HCT116 (cell line): ENCODE measurements at regions not wholly inside any gene's neighbourhood (a gene's known extent, or its start where the extent isn't known, plus 50 kb on each side); places are given as distances from the start of the nearest gene placed in this dataset.

Source experiments
- ATAC-seq: fragments of 200-7000 bp; cut with Tn5 transposase; 2 replicates; pipeline ENCODE4 v1.9.1; 2020; ENCODE audit warnings: mild to moderate bottlenecking, moderate library complexity
- BruUV-seq: library from RNA; stranded (reverse); fragments of 400-500 nt; replicated peaks from 2 replicates; lab custom pipeline; 2021; lab: Mats Ljungman, UMichigan
- CTCF ChIA-PET: fragments of 300-600 bp; sonication (Branson Sonifier 250); formaldehyde crosslinking; loops from one replicate; lab custom pipeline; 2021; ENCODE audit warnings: antibody characterized with exemption; lab: Charles Lee
- POLR2A ChIA-PET: fragments of 300-600, 350-600 bp; sonication (Branson Sonifier 250); formaldehyde crosslinking; loops from one replicate; lab custom pipeline; 2021; ENCODE audit warnings: antibody characterized with exemption; lab: Charles Lee
- RAD21 ChIA-PET, 2 experiments: fragments of 300-600 bp; sonication (Branson Sonifier 250); formaldehyde crosslinking; loops; one replicate each; lab custom pipeline; 2023; ENCODE audit warnings: low total read pairs in 2 of 2; ENCODE audit not compliant: uncharacterized antibody in 2 of 2, unreplicated experiment in 2 of 2, low non-redundant PET in 1 of 2; lab: Charles Lee
- DNase-seq: peaks from one replicate; pipeline ENCODE4 v3.0.0-alpha.2; 2010; ENCODE audit warnings: low read depth, low spot score
- H2AFZ ChIP-seq: fragments of 200-600 bp; shearing (Covaris generic), sonication (generic); 2 replicates; pipeline ENCODE4 v1.6.1; 2017; ENCODE audit warnings: low read depth, mixed run types, mixed read lengths, antibody characterized with exemption, low read length; ENCODE audit not compliant: poor library complexity, severe bottlenecking
- H3K27ac ChIP-seq: 2 replicates; pipeline ENCODE4 v1.5.1; 2012; ENCODE audit warnings: low read depth, low read length
- H3K27me3 ChIP-seq: fragments of 200-600 bp; sonication (generic); 2 replicates; pipeline ENCODE4 v1.6.1; 2016; ENCODE audit warnings: mixed run types, low read length, mixed read lengths; ENCODE audit not compliant: insufficient read depth
- H3K36me3 ChIP-seq, 2 experiments: fragments of 200-500 bp in 1 of 2; fragments of 200-600 bp in 1 of 2; sonication (Bioruptor generic) in 1 of 2; sonication (generic) in 1 of 2; 2 replicates each; pipeline versions ENCODE4 v1.5.1 to v1.6.1; 2014 to 2016; ENCODE audit warnings: low read length in 2 of 2, inconsistent platforms in 1 of 2, mixed read lengths in 1 of 2, mixed run types in 1 of 2; ENCODE audit not compliant: insufficient read depth in 2 of 2, control insufficient read depth in 1 of 2
- H3K4me1 ChIP-seq, 2 experiments: fragments of 200-600 bp in 1 of 2; sonication (generic) in 1 of 2; 2 replicates each; pipeline versions ENCODE4 v1.5.1 to v1.6.1; 2012 to 2017; ENCODE audit warnings: low read length in 2 of 2, inconsistent platforms in 1 of 2, mild to moderate bottlenecking in 1 of 2, mixed read lengths in 1 of 2, mixed run types in 1 of 2, moderate library complexity in 1 of 2; ENCODE audit not compliant: insufficient read depth in 2 of 2, control insufficient read depth in 1 of 2
- H3K4me2 ChIP-seq: fragments of 200-600 bp; sonication (generic); 2 replicates; pipeline ENCODE4 v1.6.1; 2017; ENCODE audit warnings: mixed run types, low read length, mixed read lengths
- H3K4me3 ChIP-seq, 2 experiments: fragments of 200-600 bp in 1 of 2; sonication (generic) in 1 of 2; replicated peaks in 1 of 2; 2 replicates each; pipeline ENCODE4 v1.5.1; 2011 to 2016; ENCODE audit warnings: low read length in 2 of 2, control low read depth in 1 of 2, low read depth in 1 of 2, mild to moderate bottlenecking in 1 of 2, mixed read lengths in 1 of 2, mixed run types in 1 of 2
- H3K79me2 ChIP-seq: fragments of 200-600 bp; sonication (generic); 2 replicates; pipeline ENCODE4 v1.6.1; 2017; ENCODE audit warnings: mild to moderate bottlenecking, mixed run types, low read length, moderate library complexity, mixed read lengths; ENCODE audit not compliant: insufficient read depth
- H3K9ac ChIP-seq: fragments of 200-600 bp; sonication (generic); 2 replicates; pipeline ENCODE4 v1.6.1; 2016; ENCODE audit warnings: low read length, mixed read lengths
- H3K9me2 ChIP-seq: fragments of 200-600 bp; sonication (generic), shearing (Covaris generic); 2 replicates; pipeline ENCODE4 v1.6.1; 2017; ENCODE audit warnings: mixed run types, mild to moderate bottlenecking, moderate library complexity; ENCODE audit not compliant: insufficient read depth
- H3K9me3 ChIP-seq, 2 experiments: fragments of 200-500 bp in 1 of 2; fragments of 200-600 bp in 1 of 2; sonication (Bioruptor generic) in 1 of 2; sonication (generic) in 1 of 2; 2 replicates each; pipeline ENCODE4 v1.6.1; 2014 to 2017; ENCODE audit warnings: low read length in 2 of 2, mixed read lengths in 2 of 2, inconsistent platforms in 1 of 2, low read depth in 1 of 2, mild to moderate bottlenecking in 1 of 2, mixed run types in 1 of 2, moderate library complexity in 1 of 2; ENCODE audit not compliant: control insufficient read depth in 1 of 2, insufficient read depth in 1 of 2
- H4K20me1 ChIP-seq: fragments of 200-600 bp; sonication (generic), shearing (Covaris generic); 2 replicates; pipeline ENCODE4 v1.6.1; 2017; ENCODE audit warnings: mixed run types, mild to moderate bottlenecking, moderate library complexity; ENCODE audit not compliant: insufficient read depth
- EGR1 ChIP-seq: IDR thresholded peaks from 2 replicates; pipeline ENCODE4 v1.6.1; 2012; ENCODE audit warnings: low read depth
- EZH2phosphoT487 ChIP-seq: fragments of 200-600 bp; IDR thresholded peaks from 2 replicates; pipeline ENCODE4 v1.6.1; 2018; ENCODE audit warnings: antibody characterized with exemption, borderline replicate concordance
- FOSL1 ChIP-seq: IDR thresholded peaks from 2 replicates; pipeline ENCODE4 v1.6.1; 2012; ENCODE audit warnings: low read depth
- POLR2A ChIP-seq: IDR thresholded peaks from 2 replicates; pipeline ENCODE4 v1.7.0; 2011; ENCODE audit warnings: borderline replicate concordance; ENCODE audit not compliant: insufficient read depth, insufficient read length; ENCODE audit errors: extremely low read depth
- POLR2AphosphoS5 ChIP-seq: IDR thresholded peaks from 2 replicates; pipeline ENCODE4 v1.6.1; 2011; ENCODE audit warnings: mild to moderate bottlenecking, low read depth, low read length, moderate library complexity
- SIN3A ChIP-seq: IDR thresholded peaks from 2 replicates; pipeline ENCODE4 v1.6.1; 2012; ENCODE audit warnings: low read depth
- SP1 ChIP-seq: IDR thresholded peaks from 2 replicates; pipeline ENCODE4 v1.6.1; 2012; ENCODE audit warnings: low read depth
- TCF7L2 ChIP-seq: IDR thresholded peaks from 2 replicates; pipeline ENCODE4 v1.7.0; 2011; ENCODE audit warnings: borderline replicate concordance, inconsistent platforms; ENCODE audit not compliant: insufficient read depth, insufficient read length; ENCODE audit errors: extremely low read depth
- YY1 ChIP-seq: IDR thresholded peaks from 2 replicates; pipeline ENCODE4 v1.6.1; 2011; ENCODE audit warnings: low read length, low read depth, moderate library complexity, mild to moderate bottlenecking; ENCODE audit not compliant: insufficient replicate concordance; ENCODE audit errors: extremely low read depth
- ZFX ChIP-seq: fragments of 450-650 bp; IDR thresholded peaks from 2 replicates; pipeline ENCODE4 v1.6.1; 2017
- intact Hi-C: fragments of 100-400 bp; cut with micrococcal nuclease; formaldehyde crosslinking; loops from 2 replicates; pipeline ENCODE4 v1.10.0; 2022
- TF ChIP-seq, protein P1 (sequence below): IDR thresholded peaks from 2 replicates; pipeline ENCODE4 v1.6.1; 2012
- TF ChIP-seq, protein P2 (sequence below): IDR thresholded peaks from 2 replicates; pipeline ENCODE4 v1.6.1; 2012; ENCODE audit warnings: low read depth
- TF ChIP-seq, protein P3 (sequence below): IDR thresholded peaks from 2 replicates; pipeline ENCODE4 v1.6.1; 2012
- TF ChIP-seq, protein P4 (sequence below): IDR thresholded peaks from 2 replicates; pipeline ENCODE4 v1.6.1; 2011; ENCODE audit warnings: mild to moderate bottlenecking, low read length, moderate library complexity; ENCODE audit not compliant: insufficient replicate concordance; ENCODE audit errors: extremely low read depth

DNA sequence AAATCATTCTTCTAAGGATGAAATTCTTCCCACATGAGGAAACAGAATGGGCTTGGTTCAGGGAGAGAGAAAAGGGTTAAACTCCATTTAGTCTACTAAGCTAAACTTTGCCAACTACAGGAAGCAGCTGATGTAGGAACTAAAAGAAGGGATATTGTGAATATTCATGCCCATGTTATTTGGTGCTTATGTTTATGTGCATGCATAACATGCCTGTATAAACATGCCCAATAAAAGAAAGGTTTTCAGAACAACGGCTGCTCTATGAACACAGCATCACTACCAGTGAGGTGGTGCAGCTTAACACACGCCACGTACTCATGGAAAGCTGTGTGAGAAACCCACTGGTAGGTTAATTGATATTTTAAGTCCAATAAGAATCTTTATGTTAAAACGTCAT, 59.4 kb upstream of the VGLL4 start (continued):
- no peak for TF ChIP-seq POLR2AphosphoS5
- no peak for TF ChIP-seq EZH2phosphoT487
- TF ChIP-seq EGR1 = no peak

DNA sequence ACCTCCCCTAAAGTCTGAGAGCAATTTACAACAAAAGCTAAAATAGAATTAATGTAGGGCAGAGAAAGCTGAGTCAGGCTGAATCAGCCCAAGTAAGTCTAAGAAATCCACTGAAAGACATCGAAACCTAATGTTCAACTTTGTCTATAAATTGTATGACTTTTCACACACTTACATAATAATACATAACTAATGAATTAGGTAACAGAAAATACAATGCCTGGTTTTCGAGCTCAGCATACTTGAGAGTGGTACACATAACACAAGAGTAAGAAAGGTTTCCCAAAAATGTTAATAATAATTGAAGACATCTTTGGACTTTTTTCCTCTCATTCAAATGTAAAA, 55.3 kb upstream of the VGLL4 start:
- no peak overlapping the region for H3K4me2 ChIP-seq

More for the DNA sequence above, 55.3 kb upstream of the VGLL4 start:
- no peak overlapping the region for H3K27ac ChIP-seq
- H3K9me3 ChIP-seq = no peaks in the 10 kb centered on the region
- ChIA-PET RAD21 (no interaction called here), POLR2A (no interaction called here), CTCF (no interaction called here)
- BruUV-seq = TSS peak; percentile 18
- ATAC-seq = no peak
- no peaks in the 10 kb centered on the region for H3K4me1 ChIP-seq
- no peaks in the 10 kb centered on the region for H3K36me3 ChIP-seq
- no peaks in the 10 kb centered on the region for H3K9me2 ChIP-seq
- H3K27me3 ChIP-seq = no peaks in the 10 kb centered on the region
- peaks cover 12% of the 10 kb centered on the region; the same call in 1 of the 2 replicates for H3K79me2 ChIP-seq
- H2AFZ ChIP-seq = no peak overlapping the region
- no peak overlapping the region for H3K4me3 ChIP-seq
- TF ChIP-seq, protein P1, sequence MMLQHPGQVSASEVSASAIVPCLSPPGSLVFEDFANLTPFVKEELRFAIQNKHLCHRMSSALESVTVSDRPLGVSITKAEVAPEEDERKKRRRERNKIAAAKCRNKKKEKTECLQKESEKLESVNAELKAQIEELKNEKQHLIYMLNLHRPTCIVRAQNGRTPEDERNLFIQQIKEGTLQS = no peak
- TF ChIP-seq SIN3A = no peak
- no peak for TF ChIP-seq ZFX
- TF ChIP-seq, protein P2, sequence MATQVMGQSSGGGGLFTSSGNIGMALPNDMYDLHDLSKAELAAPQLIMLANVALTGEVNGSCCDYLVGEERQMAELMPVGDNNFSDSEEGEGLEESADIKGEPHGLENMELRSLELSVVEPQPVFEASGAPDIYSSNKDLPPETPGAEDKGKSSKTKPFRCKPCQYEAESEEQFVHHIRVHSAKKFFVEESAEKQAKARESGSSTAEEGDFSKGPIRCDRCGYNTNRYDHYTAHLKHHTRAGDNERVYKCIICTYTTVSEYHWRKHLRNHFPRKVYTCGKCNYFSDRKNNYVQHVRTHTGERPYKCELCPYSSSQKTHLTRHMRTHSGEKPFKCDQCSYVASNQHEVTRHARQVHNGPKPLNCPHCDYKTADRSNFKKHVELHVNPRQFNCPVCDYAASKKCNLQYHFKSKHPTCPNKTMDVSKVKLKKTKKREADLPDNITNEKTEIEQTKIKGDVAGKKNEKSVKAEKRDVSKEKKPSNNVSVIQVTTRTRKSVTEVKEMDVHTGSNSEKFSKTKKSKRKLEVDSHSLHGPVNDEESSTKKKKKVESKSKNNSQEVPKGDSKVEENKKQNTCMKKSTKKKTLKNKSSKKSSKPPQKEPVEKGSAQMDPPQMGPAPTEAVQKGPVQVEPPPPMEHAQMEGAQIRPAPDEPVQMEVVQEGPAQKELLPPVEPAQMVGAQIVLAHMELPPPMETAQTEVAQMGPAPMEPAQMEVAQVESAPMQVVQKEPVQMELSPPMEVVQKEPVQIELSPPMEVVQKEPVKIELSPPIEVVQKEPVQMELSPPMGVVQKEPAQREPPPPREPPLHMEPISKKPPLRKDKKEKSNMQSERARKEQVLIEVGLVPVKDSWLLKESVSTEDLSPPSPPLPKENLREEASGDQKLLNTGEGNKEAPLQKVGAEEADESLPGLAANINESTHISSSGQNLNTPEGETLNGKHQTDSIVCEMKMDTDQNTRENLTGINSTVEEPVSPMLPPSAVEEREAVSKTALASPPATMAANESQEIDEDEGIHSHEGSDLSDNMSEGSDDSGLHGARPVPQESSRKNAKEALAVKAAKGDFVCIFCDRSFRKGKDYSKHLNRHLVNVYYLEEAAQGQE = no peak
- no peak for TF ChIP-seq TCF7L2
- no peak for TF ChIP-seq YY1
- TF ChIP-seq SP1 = no peak
- TF ChIP-seq, protein P3, sequence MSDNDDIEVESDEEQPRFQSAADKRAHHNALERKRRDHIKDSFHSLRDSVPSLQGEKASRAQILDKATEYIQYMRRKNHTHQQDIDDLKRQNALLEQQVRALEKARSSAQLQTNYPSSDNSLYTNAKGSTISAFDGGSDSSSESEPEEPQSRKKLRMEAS = no peak
- TF ChIP-seq, protein P4, sequence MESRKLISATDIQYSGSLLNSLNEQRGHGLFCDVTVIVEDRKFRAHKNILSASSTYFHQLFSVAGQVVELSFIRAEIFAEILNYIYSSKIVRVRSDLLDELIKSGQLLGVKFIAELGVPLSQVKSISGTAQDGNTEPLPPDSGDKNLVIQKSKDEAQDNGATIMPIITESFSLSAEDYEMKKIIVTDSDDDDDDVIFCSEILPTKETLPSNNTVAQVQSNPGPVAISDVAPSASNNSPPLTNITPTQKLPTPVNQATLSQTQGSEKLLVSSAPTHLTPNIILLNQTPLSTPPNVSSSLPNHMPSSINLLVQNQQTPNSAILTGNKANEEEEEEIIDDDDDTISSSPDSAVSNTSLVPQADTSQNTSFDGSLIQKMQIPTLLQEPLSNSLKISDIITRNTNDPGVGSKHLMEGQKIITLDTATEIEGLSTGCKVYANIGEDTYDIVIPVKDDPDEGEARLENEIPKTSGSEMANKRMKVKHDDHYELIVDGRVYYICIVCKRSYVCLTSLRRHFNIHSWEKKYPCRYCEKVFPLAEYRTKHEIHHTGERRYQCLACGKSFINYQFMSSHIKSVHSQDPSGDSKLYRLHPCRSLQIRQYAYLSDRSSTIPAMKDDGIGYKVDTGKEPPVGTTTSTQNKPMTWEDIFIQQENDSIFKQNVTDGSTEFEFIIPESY = no peak
- TF ChIP-seq POLR2A = no peak
- no peak for TF ChIP-seq FOSL1
- TF ChIP-seq, all 23 proteins: peak for 0
- no peak overlapping the region for H3K9ac ChIP-seq
- intact Hi-C loops = no loop called here
- no peaks in the 10 kb centered on the region for H4K20me1 ChIP-seq
- no peak for DNase-seq
